ENCODE measurements at regions not wholly inside any gene's neighbourhood (a gene's known extent, or its start where the extent isn't known, plus 50 kb on each side); places are given as distances from the start of the nearest gene placed in this dataset.

- H3K36me3 ChIP-seq, result no peaks in the 10 kb centered on the region
- H3K9me3 ChIP-seq, result no peaks in the 10 kb centered on the region
- intact Hi-C loops (cut with DNase I), result loop anchor here (5.0 kb wide), 1 partner anchor 54 kb away; the partner anchor contains the start of gene GSE1
- H3K27me3 ChIP-seq, result no peaks in the 10 kb centered on the region
- TF ChIP-seq POLR2AphosphoS5 (IDR thresholded peaks at IDR 0.05; ENCODE audit: insufficient read depth in 1 of 2, low read depth in 1 of 2), result peak in 1 of 2 donors; percentile 39
- TF ChIP-seq CTCF (IDR thresholded peaks at IDR 0.05), result no peak
- H3K27ac ChIP-seq, result peak overlapping the region; percentile 82
- H3K4me3 ChIP-seq, result peak overlapping the region; percentile 67 to 74
- H3K4me1 ChIP-seq, result peaks cover 64% of the 10 kb centered on the region
- no peak for DNase-seq (ENCODE audit: extremely low spot score in 2 of 2)
Measured at GRCh38 chr16:85557971-85558657, 55.0 kb upstream of the GSE1 start.

GRCh38 chr16:85560932-85561247, 52.2 kb upstream of the GSE1 start:
- no peaks in the 10 kb centered on the region for H3K27me3 ChIP-seq
- H3K9me3 ChIP-seq, result no peaks in the 10 kb centered on the region
- H3K4me1 ChIP-seq, result peaks cover 76% of the 10 kb centered on the region
- intact Hi-C loops (cut with DNase I), result no loop called here
- H3K27ac ChIP-seq, result peak overlapping the region; percentile 24
- TF ChIP-seq POLR2A (IDR thresholded peaks at IDR 0.05) (no peak), POLR2AphosphoS5 (IDR thresholded peaks at IDR 0.05; ENCODE audit: insufficient read depth in 1 of 2, low read depth in 1 of 2) (no peak), CTCF (IDR thresholded peaks at IDR 0.05) (no peak)
- no peaks in the 10 kb centered on the region for H3K36me3 ChIP-seq
- H3K4me3 ChIP-seq, result no peak overlapping the region
- no peak for DNase-seq (ENCODE audit: extremely low spot score in 2 of 2)

- Histone ChIP-seq H3K9me3 (no peaks in the 10 kb centered on the region), H3K4me3 (no peak overlapping the region), H3K36me3 (no peaks in the 10 kb centered on the region), H3K27me3 (no peaks in the 10 kb centered on the region), H3K4me1 (peaks cover 81% of the 10 kb centered on the region), H3K27ac (peak overlapping the region; percentile 24)
- DNase-seq (ENCODE audit: extremely low spot score in 2 of 2), result no peak
- no peak for TF ChIP-seq POLR2AphosphoS5 (IDR thresholded peaks at IDR 0.05; ENCODE audit: insufficient read depth in 1 of 2, low read depth in 1 of 2)
- TF ChIP-seq CTCF (IDR thresholded peaks at IDR 0.05), result no peak
- no peak for TF ChIP-seq POLR2A (IDR thresholded peaks at IDR 0.05)
- intact Hi-C loops (cut with DNase I), result no loop called here
Measured at GRCh38 chr16:85561248-85562092, 51.7 kb upstream of the GSE1 start.

GRCh38 chr16:85562093-85562786, 50.9 kb upstream of the GSE1 start:
- Histone ChIP-seq H3K36me3 (no peaks in the 10 kb centered on the region), H3K27me3 (no peaks in the 10 kb centered on the region), H3K27ac (no peak overlapping the region), H3K4me3 (no peak overlapping the region), H3K9me3 (no peaks in the 10 kb centered on the region), H3K4me1 (peaks cover 81% of the 10 kb centered on the region)
- intact Hi-C loops (cut with DNase I), result no loop called here
- DNase-seq (ENCODE audit: extremely low spot score in 2 of 2), result no peak
- TF ChIP-seq POLR2AphosphoS5 (IDR thresholded peaks at IDR 0.05; ENCODE audit: insufficient read depth in 1 of 2, low read depth in 1 of 2) (no peak), POLR2A (IDR thresholded peaks at IDR 0.05) (no peak)

- intact Hi-C loops (cut with DNase I), result no loop called here
- Histone ChIP-seq H3K4me3 (no peak overlapping the region), H3K36me3 (no peaks in the 10 kb centered on the region), H3K9me3 (no peaks in the 10 kb centered on the region), H3K27me3 (no peaks in the 10 kb centered on the region), H3K4me1 (peaks cover 75% of the 10 kb centered on the region), H3K27ac (peak overlapping the region; percentile 48)
- DNase-seq (ENCODE audit: extremely low spot score in 2 of 2), result no peak
- TF ChIP-seq POLR2AphosphoS5 (IDR thresholded peaks at IDR 0.05; ENCODE audit: insufficient read depth in 1 of 2, low read depth in 1 of 2), result no peak
- TF ChIP-seq POLR2A (IDR thresholded peaks at IDR 0.05), result no peak
- TF ChIP-seq CTCF (IDR thresholded peaks at IDR 0.05), result no peak
Measured at GRCh38 chr16:85563034-85563433, 50.1 kb upstream of the GSE1 start.

Measured in vagina (tissue), 2 donors.